ENCODE measurements at regions not wholly inside any gene's neighbourhood (a gene's known extent, or its start where the extent isn't known, plus 50 kb on each side); places are given as distances from the start of the nearest gene placed in this dataset.

DNA sequence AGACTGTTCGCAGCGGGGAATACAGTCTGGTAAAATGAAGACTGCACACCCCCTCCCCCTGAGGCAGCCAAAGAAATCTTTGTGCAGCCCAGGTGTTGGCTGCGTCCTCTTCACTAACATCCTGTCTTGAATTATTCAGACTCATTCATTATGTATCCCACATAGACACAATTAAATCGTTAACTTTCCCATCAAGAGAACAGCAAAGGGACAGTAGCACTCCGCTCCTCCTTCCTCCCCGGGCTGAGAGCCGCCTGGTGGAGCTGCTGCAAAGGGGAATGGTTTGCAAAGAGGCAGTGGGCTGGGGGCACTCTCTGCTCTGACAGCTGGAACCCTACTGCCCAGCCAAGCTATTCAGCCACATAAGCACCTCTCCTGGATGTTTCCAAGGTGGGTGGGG, 290.0 kb upstream of the SOX9 start:
- intact Hi-C loops (cut with DNase I), result no loop called here

DNA sequence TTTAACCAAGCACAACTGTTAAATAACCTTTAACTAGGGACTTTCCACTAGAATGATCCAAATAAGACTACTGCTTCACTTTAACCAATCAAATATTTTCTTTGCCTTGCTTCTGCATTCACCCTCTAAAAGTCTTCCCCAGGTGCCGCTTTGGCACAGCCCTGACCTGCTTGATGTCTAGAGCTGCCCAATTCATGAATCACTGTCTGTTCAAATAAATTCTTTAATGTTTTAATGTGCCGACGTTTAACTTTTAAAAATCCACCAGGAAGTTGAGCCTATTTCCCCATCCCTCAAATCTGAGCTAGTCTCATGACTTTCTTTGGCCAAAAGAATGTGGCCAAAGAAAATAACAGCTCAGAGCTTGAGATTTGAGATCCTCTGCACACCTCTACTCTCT, 277.8 kb upstream of the SOX9 start:
- no peaks in the 10 kb centered on the region for H3K27me3 ChIP-seq
- H3K9me3 ChIP-seq, result no peaks in the 10 kb centered on the region
- no peaks in the 10 kb centered on the region for H3K4me1 ChIP-seq
- no peak overlapping the region for H3K27ac ChIP-seq
- TF ChIP-seq, protein P1, sequence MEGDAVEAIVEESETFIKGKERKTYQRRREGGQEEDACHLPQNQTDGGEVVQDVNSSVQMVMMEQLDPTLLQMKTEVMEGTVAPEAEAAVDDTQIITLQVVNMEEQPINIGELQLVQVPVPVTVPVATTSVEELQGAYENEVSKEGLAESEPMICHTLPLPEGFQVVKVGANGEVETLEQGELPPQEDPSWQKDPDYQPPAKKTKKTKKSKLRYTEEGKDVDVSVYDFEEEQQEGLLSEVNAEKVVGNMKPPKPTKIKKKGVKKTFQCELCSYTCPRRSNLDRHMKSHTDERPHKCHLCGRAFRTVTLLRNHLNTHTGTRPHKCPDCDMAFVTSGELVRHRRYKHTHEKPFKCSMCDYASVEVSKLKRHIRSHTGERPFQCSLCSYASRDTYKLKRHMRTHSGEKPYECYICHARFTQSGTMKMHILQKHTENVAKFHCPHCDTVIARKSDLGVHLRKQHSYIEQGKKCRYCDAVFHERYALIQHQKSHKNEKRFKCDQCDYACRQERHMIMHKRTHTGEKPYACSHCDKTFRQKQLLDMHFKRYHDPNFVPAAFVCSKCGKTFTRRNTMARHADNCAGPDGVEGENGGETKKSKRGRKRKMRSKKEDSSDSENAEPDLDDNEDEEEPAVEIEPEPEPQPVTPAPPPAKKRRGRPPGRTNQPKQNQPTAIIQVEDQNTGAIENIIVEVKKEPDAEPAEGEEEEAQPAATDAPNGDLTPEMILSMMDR (IDR thresholded peaks at IDR 0.05), result no peak
- TF ChIP-seq POLR2AphosphoS5 (IDR thresholded peaks at IDR 0.05; ENCODE audit: insufficient read depth in 1 of 2, low read depth in 1 of 2) (no peak), POLR2A (IDR thresholded peaks at IDR 0.05) (no peak)
- DNase-seq (ENCODE audit: extremely low spot score in 2 of 2), result no peak
- no peak overlapping the region for H3K4me3 ChIP-seq
- intact Hi-C loops (cut with DNase I), result no loop called here
- H3K36me3 ChIP-seq, result no peaks in the 10 kb centered on the region

More for the DNA sequence above, 290.0 kb upstream of the SOX9 start:
- H3K4me3 ChIP-seq, result no peak overlapping the region
- H3K4me1 ChIP-seq, result no peaks in the 10 kb centered on the region
- TF ChIP-seq, protein P1 (IDR thresholded peaks at IDR 0.05), result no peak
- TF ChIP-seq POLR2A (IDR thresholded peaks at IDR 0.05) (no peak), POLR2AphosphoS5 (IDR thresholded peaks at IDR 0.05; ENCODE audit: insufficient read depth in 1 of 2, low read depth in 1 of 2) (no peak)
- no peaks in the 10 kb centered on the region for H3K27me3 ChIP-seq
- no peaks in the 10 kb centered on the region for H3K9me3 ChIP-seq
- no peaks in the 10 kb centered on the region for H3K36me3 ChIP-seq
- DNase-seq (ENCODE audit: extremely low spot score in 2 of 2), result no peak
- no peak overlapping the region for H3K27ac ChIP-seq

DNA sequence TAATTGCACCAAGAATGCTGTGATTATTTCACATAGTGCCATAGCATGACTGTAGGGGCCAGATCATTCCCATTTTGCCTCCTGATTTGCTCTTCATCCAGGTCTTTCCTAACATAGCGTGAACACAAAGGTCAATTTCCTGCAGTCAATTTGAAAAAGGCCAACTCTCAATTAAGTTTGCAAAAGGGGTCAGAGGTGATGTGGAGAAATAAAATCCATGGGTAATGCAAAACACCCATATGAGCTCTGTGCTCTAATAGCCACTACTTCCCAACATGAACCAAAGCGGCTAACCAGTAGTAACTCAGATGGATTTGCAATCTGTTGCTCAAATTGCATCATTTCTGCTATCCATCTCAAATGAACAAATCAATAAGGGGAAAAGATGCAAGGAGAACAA, 275.5 kb upstream of the SOX9 start:
- H3K9me3 ChIP-seq, result no peaks in the 10 kb centered on the region
- no peak for DNase-seq (ENCODE audit: extremely low spot score in 2 of 2)
- no peaks in the 10 kb centered on the region for H3K36me3 ChIP-seq
- TF ChIP-seq POLR2AphosphoS5 (IDR thresholded peaks at IDR 0.05; ENCODE audit: insufficient read depth in 1 of 2, low read depth in 1 of 2) (no peak), POLR2A (IDR thresholded peaks at IDR 0.05) (no peak)
- TF ChIP-seq, protein P1 (IDR thresholded peaks at IDR 0.05), result no peak
- H3K27me3 ChIP-seq, result no peaks in the 10 kb centered on the region
- H3K4me1 ChIP-seq, result no peaks in the 10 kb centered on the region
- no peak overlapping the region for H3K4me3 ChIP-seq
- intact Hi-C loops (cut with DNase I), result no loop called here
- H3K27ac ChIP-seq, result no peak overlapping the region

DNA sequence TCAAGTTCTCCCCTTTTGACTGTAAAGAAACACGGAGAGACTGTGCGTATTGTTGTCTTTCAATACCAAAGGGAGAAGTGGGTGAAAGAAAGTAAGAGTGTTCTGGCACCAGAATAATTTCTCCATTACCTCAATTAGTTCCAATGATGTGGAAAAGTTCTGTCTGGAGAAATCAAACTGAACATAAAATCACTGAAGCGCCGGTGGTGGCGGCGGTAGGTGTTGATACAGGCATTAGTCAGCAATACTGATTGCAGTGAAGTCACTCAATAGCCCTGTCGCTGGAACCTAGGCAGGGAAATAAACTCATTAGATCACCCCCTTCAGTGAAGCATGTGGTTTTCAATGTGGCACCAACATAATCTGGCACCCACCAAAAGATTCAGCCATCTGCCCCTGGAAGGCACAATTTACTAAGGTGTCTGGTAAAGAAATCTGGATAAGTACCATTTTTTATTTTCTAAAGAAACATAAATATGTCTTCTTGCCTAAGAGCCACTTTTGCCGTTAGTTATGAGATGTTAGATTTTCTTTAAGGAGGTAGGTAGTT, 274.2 kb upstream of the SOX9 start:
- TF ChIP-seq, protein P1 (IDR thresholded peaks at IDR 0.05), result no peak
- no peak for TF ChIP-seq POLR2AphosphoS5 (IDR thresholded peaks at IDR 0.05; ENCODE audit: insufficient read depth in 1 of 2, low read depth in 1 of 2)
- TF ChIP-seq POLR2A (IDR thresholded peaks at IDR 0.05), result no peak
- DNase-seq (ENCODE audit: extremely low spot score in 2 of 2), result no peak
- H3K27ac ChIP-seq, result no peak overlapping the region
- H3K27me3 ChIP-seq, result no peaks in the 10 kb centered on the region
- H3K36me3 ChIP-seq, result no peaks in the 10 kb centered on the region
- no peak overlapping the region for H3K4me3 ChIP-seq
- H3K9me3 ChIP-seq, result no peaks in the 10 kb centered on the region
- intact Hi-C loops (cut with DNase I), result no loop called here
- H3K4me1 ChIP-seq, result no peaks in the 10 kb centered on the region

DNA sequence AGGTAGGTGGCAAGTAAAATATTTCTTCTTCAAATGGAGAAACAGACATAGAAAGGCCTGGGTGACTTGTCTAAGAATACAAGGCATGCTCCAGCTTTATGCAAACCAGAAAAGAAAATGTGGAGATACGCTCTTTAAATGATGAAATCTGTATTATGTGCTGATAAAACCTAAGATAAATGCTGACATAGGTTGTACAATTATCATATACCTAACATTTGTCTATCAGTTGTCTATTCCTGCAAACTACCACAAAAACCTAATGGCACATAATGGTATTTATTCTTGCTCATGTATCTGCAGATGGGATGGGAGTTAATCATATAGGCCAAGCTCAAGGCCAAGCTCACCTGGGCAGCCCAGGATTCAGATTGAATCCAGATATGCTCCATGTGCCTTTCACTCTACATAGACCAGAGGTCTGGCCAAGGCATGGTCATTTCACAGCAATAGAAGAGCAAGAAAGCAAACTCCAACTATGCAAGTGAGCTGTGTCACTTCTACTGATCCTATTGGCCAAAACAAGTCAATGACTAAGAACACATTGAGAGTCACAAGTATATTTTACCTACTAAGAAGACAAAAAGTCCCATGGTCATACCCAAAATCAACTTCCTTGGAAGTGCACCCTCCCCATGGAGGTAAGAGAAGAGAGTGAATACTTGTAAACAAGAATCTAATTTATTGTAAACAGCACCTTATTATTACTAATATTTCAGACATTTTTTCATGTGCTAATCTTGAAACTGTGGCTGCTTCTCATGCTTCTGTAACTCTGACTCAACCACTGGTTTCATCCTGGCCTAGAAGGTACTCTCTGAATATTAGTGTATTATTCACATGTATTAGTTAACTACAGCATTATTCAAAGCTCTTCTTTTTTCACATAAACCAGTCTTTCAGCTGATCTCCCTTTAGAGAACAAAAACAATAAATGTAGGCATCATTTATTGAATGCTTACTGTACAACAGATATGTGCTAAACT, 270.7 kb upstream of the SOX9 start:
- no peak for TF ChIP-seq POLR2A (IDR thresholded peaks at IDR 0.05)
- TF ChIP-seq, protein P1 (IDR thresholded peaks at IDR 0.05), result no peak
- TF ChIP-seq POLR2AphosphoS5 (IDR thresholded peaks at IDR 0.05; ENCODE audit: insufficient read depth in 1 of 2, low read depth in 1 of 2), result no peak
- no peak overlapping the region for H3K27ac ChIP-seq
- no peaks in the 10 kb centered on the region for H3K36me3 ChIP-seq
- H3K9me3 ChIP-seq, result no peaks in the 10 kb centered on the region
- H3K4me3 ChIP-seq, result no peak overlapping the region
- intact Hi-C loops (cut with DNase I), result no loop called here
- DNase-seq (ENCODE audit: extremely low spot score in 2 of 2), result no peak
- H3K4me1 ChIP-seq, result no peaks in the 10 kb centered on the region
- H3K27me3 ChIP-seq, result no peaks in the 10 kb centered on the region

Measured in vagina (tissue), 2 donors.